SK-N-MC (cell line): ENCODE measurements at regions not wholly inside any gene's neighbourhood (a gene's known extent, or its start where the extent isn't known, plus 50 kb on each side); places are given as distances from the start of the nearest gene placed in this dataset.

Experiments
- EZH2 ChIP-seq: fragments of 200-600 bp; sonication (generic); IDR thresholded peaks from one replicate; pipeline ENCODE4 v1.6.1; 2017; ENCODE audit warnings: antibody characterized with exemption
- FOXP2 ChIP-seq: optimal IDR thresholded peaks from 2 replicates; pipeline ENCODE3; 2011; ENCODE audit warnings: mild to moderate bottlenecking, moderate library complexity; ENCODE audit not compliant: insufficient read depth; ENCODE audit errors: extremely low read length, control extremely low read depth
- POLR2AphosphoS5 ChIP-seq: IDR thresholded peaks from 2 replicates; pipeline ENCODE4 v1.6.1; 2012; ENCODE audit warnings: mild to moderate bottlenecking, low read depth, low read length, borderline replicate concordance

DNA sequence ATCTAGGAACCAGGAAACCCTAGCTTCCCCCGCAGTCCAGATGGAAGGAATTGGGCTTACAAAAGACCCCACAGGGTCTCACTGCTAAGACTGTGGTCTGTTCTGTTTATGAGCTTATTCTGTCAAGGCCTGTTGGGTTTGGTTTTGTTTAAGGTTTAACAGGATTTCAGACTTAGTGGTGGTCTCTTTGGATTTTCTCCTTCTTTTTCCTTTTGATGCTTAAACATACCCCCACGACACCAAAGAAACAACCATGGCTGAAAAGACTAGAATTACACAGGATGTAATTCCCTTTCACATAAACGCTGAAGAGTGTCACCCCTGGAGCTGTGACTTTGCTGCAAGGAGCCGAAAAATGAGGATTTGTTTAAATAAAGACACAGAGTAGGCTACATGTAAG lies 408.6 kb downstream of the PREX1 start:
- TF ChIP-seq POLR2AphosphoS5 (no peak), EZH2 (no peak), FOXP2 (no peak)
